Neural cell (in vitro differentiated cells): ENCODE measurements at regions not wholly inside any gene's neighbourhood (a gene's known extent, or its start where the extent isn't known, plus 50 kb on each side); places are given as distances from the start of the nearest gene placed in this dataset.

Source experiments
- H2AFZ ChIP-seq: fragments of 200-600, 300-800 bp; sonication (generic), shearing (Covaris generic); 2 replicates; pipeline ENCODE4 v1.6.0; 2014; ENCODE audit warnings: low read depth, mild to moderate bottlenecking, antibody characterized with exemption, low read length, moderate library complexity
- H3F3A ChIP-seq: fragments of 200-600 bp; shearing (Covaris generic); 2 replicates; pipeline ENCODE4 v1.6.1; 2016; ENCODE audit warnings: mild to moderate bottlenecking, moderate library complexity, mixed read lengths, antibody characterized with exemption, low read length; ENCODE audit not compliant: insufficient read depth, poor library complexity, severe bottlenecking
- H3K27ac ChIP-seq: fragments of 200-600, 300-800 bp; sonication (generic), shearing (Covaris generic); 2 replicates; pipeline ENCODE4 v1.5.1; 2014; ENCODE audit warnings: mild to moderate bottlenecking, low read length, moderate library complexity
- H3K27me3 ChIP-seq: fragments of 300-800, 200-600 bp; sonication (generic), shearing (Covaris generic); 2 replicates; pipeline ENCODE4 v1.6.0; 2014; ENCODE audit warnings: mild to moderate bottlenecking, low read depth, low read length, moderate library complexity; ENCODE audit not compliant: insufficient read depth
- H3K36me3 ChIP-seq: fragments of 300-800, 200-600 bp; sonication (generic), shearing (Covaris generic); 2 replicates; pipeline ENCODE4 v1.5.1; 2014; ENCODE audit warnings: mild to moderate bottlenecking, antibody characterized with exemption, low read length, moderate library complexity; ENCODE audit not compliant: insufficient read depth
- H3K4me2 ChIP-seq: fragments of 300-800, 200-600 bp; sonication (generic), shearing (Covaris generic); 2 replicates; pipeline ENCODE4 v1.6.0; 2014; ENCODE audit warnings: mild to moderate bottlenecking, low read length
- H3K4me3 ChIP-seq: fragments of 300-800, 200-600 bp; sonication (generic), shearing (Covaris generic); 2 replicates; pipeline ENCODE4 v1.5.1; 2014; ENCODE audit warnings: mild to moderate bottlenecking, low read length, moderate library complexity
- H3K79me2 ChIP-seq: fragments of 200-600 bp; shearing (Covaris generic); replicated peaks from 2 replicates; pipeline ENCODE4 v1.6.0; 2014; ENCODE audit warnings: mild to moderate bottlenecking, low read length, moderate library complexity; ENCODE audit not compliant: insufficient read depth
- H3K9ac ChIP-seq: fragments of 300-800, 200-600 bp; sonication (generic), shearing (Covaris generic); 2 replicates; pipeline ENCODE4 v1.6.1; 2016; ENCODE audit warnings: mild to moderate bottlenecking, low read length, mixed read lengths
- H3K9me2 ChIP-seq: fragments of 200-600 bp; shearing (Covaris generic); 2 replicates; pipeline ENCODE4 v1.6.1; 2016; ENCODE audit warnings: mild to moderate bottlenecking, low read length, mixed read lengths; ENCODE audit not compliant: insufficient read depth
- H3K9me3 ChIP-seq: fragments of 200-600, 300-800 bp; sonication (generic), shearing (Covaris generic); 2 replicates; pipeline ENCODE4 v1.6.1; 2016; ENCODE audit warnings: mild to moderate bottlenecking, mixed run types, low read length, moderate library complexity, mixed read lengths
- H4K20me1 ChIP-seq: fragments of 200-600 bp; shearing (Covaris generic); 2 replicates; pipeline ENCODE4 v1.6.1; 2016; ENCODE audit warnings: mild to moderate bottlenecking, mixed run types; ENCODE audit not compliant: insufficient read depth
- CTCF ChIP-seq: fragments of 450-650 bp; IDR thresholded peaks from 2 replicates; pipeline ENCODE4 v1.5.1; 2014; ENCODE audit warnings: antibody characterized with exemption, mild to moderate bottlenecking, moderate library complexity; ENCODE audit not compliant: poor library complexity, severe bottlenecking
- EP300 ChIP-seq: fragments of 450-650 bp; conservative IDR thresholded peaks from 2 replicates; pipeline ENCODE4 v1.6.1; 2014; ENCODE audit warnings: antibody characterized with exemption, mild to moderate bottlenecking, moderate library complexity; ENCODE audit not compliant: poor library complexity, severe bottlenecking
- EZH2 ChIP-seq: fragments of 200-600, 300-800 bp; shearing (Covaris generic), sonication (generic); IDR thresholded peaks from 2 replicates; pipeline ENCODE4 v1.6.1; 2014; ENCODE audit warnings: antibody characterized with exemption, low read length, borderline replicate concordance, mild to moderate bottlenecking; ENCODE audit not compliant: insufficient read depth, poor library complexity, severe bottlenecking
- MXI1 ChIP-seq: fragments of 450-650 bp; conservative IDR thresholded peaks from 2 replicates; pipeline ENCODE4 v1.6.1; 2014; ENCODE audit warnings: antibody characterized with exemption, mild to moderate bottlenecking; ENCODE audit not compliant: poor library complexity, severe bottlenecking
- POLR2AphosphoS5 ChIP-seq: IDR thresholded peaks from 2 replicates; pipeline ENCODE4 v1.6.1; 2012
- RAD21 ChIP-seq: fragments of 450-650 bp; conservative IDR thresholded peaks from 2 replicates; pipeline ENCODE4 v1.6.1; 2014; ENCODE audit warnings: antibody characterized with exemption, mild to moderate bottlenecking, moderate library complexity
- SMC3 ChIP-seq: fragments of 450-650 bp; conservative IDR thresholded peaks from 2 replicates; pipeline ENCODE4 v1.6.1; 2014; ENCODE audit warnings: antibody characterized with exemption, mild to moderate bottlenecking, moderate library complexity; ENCODE audit not compliant: poor library complexity
- TAF1 ChIP-seq: IDR thresholded peaks from 2 replicates; pipeline ENCODE4 v1.6.1; 2012; ENCODE audit warnings: low read depth
- TF ChIP-seq, protein P1 (sequence below): IDR thresholded peaks from 2 replicates; pipeline ENCODE4 v1.6.1; 2012; ENCODE audit warnings: borderline replicate concordance

DNA sequence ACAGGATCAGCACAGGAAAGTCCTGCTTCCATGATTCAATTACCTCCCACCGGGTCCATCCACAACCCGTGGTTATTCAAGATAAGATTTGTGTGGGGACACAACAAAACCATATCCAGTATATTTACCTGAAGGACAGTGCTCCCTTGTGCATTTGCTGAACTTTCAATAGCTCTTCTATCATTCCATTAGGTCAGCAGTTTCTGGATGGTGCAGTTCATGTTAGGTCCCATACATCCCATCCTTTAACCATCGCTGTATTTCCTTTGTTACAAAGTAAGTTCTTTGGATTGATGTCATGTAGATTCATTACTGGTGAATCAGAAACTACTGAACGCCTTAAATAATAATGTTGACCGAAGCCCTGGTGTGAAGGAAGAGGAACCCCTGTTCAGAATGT, 775.9 kb downstream of the TRIML1 start:
- Histone ChIP-seq H3K27ac (no peak overlapping the region), H3K9me2 (no peaks in the 10 kb centered on the region), H3K79me2 (no peaks in the 10 kb centered on the region), H3F3A (no peaks in the 10 kb centered on the region), H3K4me2 (no peak overlapping the region), H3K36me3 (no peaks in the 10 kb centered on the region), H3K27me3 (no peaks in the 10 kb centered on the region), H3K9ac (no peak overlapping the region), H3K9me3 (peaks cover 4% of the 10 kb centered on the region), H2AFZ (no peak overlapping the region), H3K4me3 (no peak overlapping the region), H4K20me1 (no peaks in the 10 kb centered on the region)
- no peak for TF ChIP-seq EZH2
- TF ChIP-seq, protein P1, sequence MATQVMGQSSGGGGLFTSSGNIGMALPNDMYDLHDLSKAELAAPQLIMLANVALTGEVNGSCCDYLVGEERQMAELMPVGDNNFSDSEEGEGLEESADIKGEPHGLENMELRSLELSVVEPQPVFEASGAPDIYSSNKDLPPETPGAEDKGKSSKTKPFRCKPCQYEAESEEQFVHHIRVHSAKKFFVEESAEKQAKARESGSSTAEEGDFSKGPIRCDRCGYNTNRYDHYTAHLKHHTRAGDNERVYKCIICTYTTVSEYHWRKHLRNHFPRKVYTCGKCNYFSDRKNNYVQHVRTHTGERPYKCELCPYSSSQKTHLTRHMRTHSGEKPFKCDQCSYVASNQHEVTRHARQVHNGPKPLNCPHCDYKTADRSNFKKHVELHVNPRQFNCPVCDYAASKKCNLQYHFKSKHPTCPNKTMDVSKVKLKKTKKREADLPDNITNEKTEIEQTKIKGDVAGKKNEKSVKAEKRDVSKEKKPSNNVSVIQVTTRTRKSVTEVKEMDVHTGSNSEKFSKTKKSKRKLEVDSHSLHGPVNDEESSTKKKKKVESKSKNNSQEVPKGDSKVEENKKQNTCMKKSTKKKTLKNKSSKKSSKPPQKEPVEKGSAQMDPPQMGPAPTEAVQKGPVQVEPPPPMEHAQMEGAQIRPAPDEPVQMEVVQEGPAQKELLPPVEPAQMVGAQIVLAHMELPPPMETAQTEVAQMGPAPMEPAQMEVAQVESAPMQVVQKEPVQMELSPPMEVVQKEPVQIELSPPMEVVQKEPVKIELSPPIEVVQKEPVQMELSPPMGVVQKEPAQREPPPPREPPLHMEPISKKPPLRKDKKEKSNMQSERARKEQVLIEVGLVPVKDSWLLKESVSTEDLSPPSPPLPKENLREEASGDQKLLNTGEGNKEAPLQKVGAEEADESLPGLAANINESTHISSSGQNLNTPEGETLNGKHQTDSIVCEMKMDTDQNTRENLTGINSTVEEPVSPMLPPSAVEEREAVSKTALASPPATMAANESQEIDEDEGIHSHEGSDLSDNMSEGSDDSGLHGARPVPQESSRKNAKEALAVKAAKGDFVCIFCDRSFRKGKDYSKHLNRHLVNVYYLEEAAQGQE, result no peak
- no peak for TF ChIP-seq RAD21
- no peak for TF ChIP-seq EP300
- no peak for TF ChIP-seq SMC3
- TF ChIP-seq POLR2AphosphoS5, result no peak
- TF ChIP-seq TAF1, result no peak
- TF ChIP-seq CTCF, result no peak
- no peak for TF ChIP-seq MXI1

DNA sequence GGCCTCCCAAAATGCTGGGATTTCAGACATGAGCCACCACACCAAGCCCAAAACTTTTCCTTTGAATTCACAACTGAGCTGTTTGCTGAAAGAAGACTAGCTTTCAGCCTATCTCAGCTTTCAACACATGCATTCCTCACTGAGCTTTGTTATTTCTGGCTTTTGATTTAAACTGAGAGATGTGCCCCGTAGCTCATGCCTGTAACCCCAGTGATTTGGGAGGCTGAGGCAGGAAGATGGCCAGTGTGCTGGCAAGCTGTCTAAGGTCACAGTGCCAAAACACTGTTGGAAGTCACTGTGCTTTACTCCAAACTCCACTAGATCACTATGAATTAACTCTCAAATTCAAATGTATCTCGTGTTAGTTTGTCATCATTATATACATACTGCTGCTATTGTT, 779.5 kb downstream of the TRIML1 start:
- Histone ChIP-seq H4K20me1 (no peaks in the 10 kb centered on the region), H3F3A (no peaks in the 10 kb centered on the region), H3K9ac (no peak overlapping the region), H3K36me3 (no peaks in the 10 kb centered on the region), H3K4me2 (no peak overlapping the region), H3K27me3 (no peaks in the 10 kb centered on the region), H2AFZ (no peak overlapping the region), H3K9me3 (peaks cover 4% of the 10 kb centered on the region), H3K27ac (no peak overlapping the region), H3K4me3 (no peak overlapping the region), H3K79me2 (no peaks in the 10 kb centered on the region), H3K9me2 (no peaks in the 10 kb centered on the region)
- TF ChIP-seq EZH2, result no peak
- no peak for TF ChIP-seq RAD21
- TF ChIP-seq POLR2AphosphoS5, result no peak
- TF ChIP-seq EP300, result no peak
- no peak for TF ChIP-seq CTCF
- no peak for TF ChIP-seq SMC3
- TF ChIP-seq, protein P1, result no peak
- no peak for TF ChIP-seq TAF1
- no peak for TF ChIP-seq MXI1
